AG04450 (cell line): ENCODE measurements at regions not wholly inside any gene's neighbourhood (a gene's known extent, or its start where the extent isn't known, plus 50 kb on each side); places are given as distances from the start of the nearest gene placed in this dataset.

Experiments
- CTCF ChIA-PET: fragments of 300-600, 350-600 bp; formaldehyde crosslinking; extraction: SDS; loops from one replicate; lab custom pipeline; 2022; ENCODE audit warnings: antibody characterized with exemption, inconsistent platforms; lab: Charles Lee
- POLR2A ChIA-PET: fragments of 350-600 bp; formaldehyde crosslinking; extraction: SDS; loops from one replicate; lab custom pipeline; 2021; ENCODE audit warnings: antibody characterized with exemption, inconsistent platforms; lab: Yijun Ruan, JAX
- DNase-seq: peaks from one replicate; pipeline ENCODE4 v3.0.0-alpha.2; 2011; ENCODE audit warnings: low read depth, low spot score
- H3K27ac ChIP-seq: one replicate; pipeline ENCODE4 v1.5.1; 2012; ENCODE audit warnings: low read depth, low read length, control low read depth
- H3K27me3 ChIP-seq: one replicate; pipeline ENCODE4 v1.6.0; 2012; ENCODE audit warnings: low read length; ENCODE audit not compliant: control insufficient read depth, insufficient read depth
- H3K4me3 ChIP-seq: 2 replicates; pipeline ENCODE4 v1.5.1; 2011; ENCODE audit warnings: mild to moderate bottlenecking, low read depth, low read length, control low read depth
- H3K9me3 ChIP-seq: 2 replicates; pipeline ENCODE4 v1.5.1; 2012; ENCODE audit warnings: low read length; ENCODE audit not compliant: control insufficient read depth, insufficient read depth
- CTCF ChIP-seq: IDR thresholded peaks from 2 replicates; pipeline ENCODE4 v1.5.1; 2011; ENCODE audit warnings: low read depth, low read length, control low read depth, inconsistent platforms

- DNase-seq = no peak
- ChIA-PET POLR2A (no interaction called here), CTCF (no interaction called here)
- H3K27me3 ChIP-seq = no peaks in the 10 kb centered on the region
- TF ChIP-seq CTCF = no peak
- H3K27ac ChIP-seq = no peak overlapping the region
- H3K4me3 ChIP-seq = no peak overlapping the region
- no peaks in the 10 kb centered on the region for H3K9me3 ChIP-seq
These were observed 383.4 kb upstream of the GBE1 start for GRCh38 chr3:82144811-82145210.

- no peak overlapping the region for H3K27ac ChIP-seq
- CTCF ChIA-PET = no interaction called here
- POLR2A ChIA-PET = no interaction called here
- H3K4me3 ChIP-seq = no peak overlapping the region
- DNase-seq = no peak
- H3K9me3 ChIP-seq = no peaks in the 10 kb centered on the region
- TF ChIP-seq CTCF = no peak
- no peaks in the 10 kb centered on the region for H3K27me3 ChIP-seq
These were observed 382.4 kb upstream of the GBE1 start for GRCh38 chr3:82143661-82144412.

GRCh38 chr3:82141592-82141991 is 380.1 kb upstream of the GBE1 start:
- TF ChIP-seq CTCF = no peak
- H3K27me3 ChIP-seq = no peaks in the 10 kb centered on the region
- no peak overlapping the region for H3K27ac ChIP-seq
- no peaks in the 10 kb centered on the region for H3K9me3 ChIP-seq
- ChIA-PET CTCF (no interaction called here), POLR2A (no interaction called here)
- H3K4me3 ChIP-seq = no peak overlapping the region
- no peak for DNase-seq

GRCh38 chr3:82137861-82138260 is 376.4 kb upstream of the GBE1 start:
- Histone ChIP-seq H3K27me3 (no peaks in the 10 kb centered on the region), H3K4me3 (no peak overlapping the region), H3K27ac (no peak overlapping the region), H3K9me3 (no peaks in the 10 kb centered on the region)
- ChIA-PET CTCF (interaction anchor here (1.2 to 1.6 kb wide), 2 partner anchors 648 to 719 kb away, joined by 4 read pairs; no protein-coding TSS in a partner anchor), POLR2A (no interaction called here)
- TF ChIP-seq CTCF = no peak
- DNase-seq = no peak

GRCh38 chr3:82137050-82137449 is 375.6 kb upstream of the GBE1 start:
- no peak for TF ChIP-seq CTCF
- ChIA-PET POLR2A (no interaction called here), CTCF (interaction anchor here (1.2 to 1.6 kb wide), 2 partner anchors 647 to 718 kb away, joined by 4 read pairs; no protein-coding TSS in a partner anchor)

More at GRCh38 chr3:82137050-82137449, 375.6 kb upstream of the GBE1 start:
- no peak overlapping the region for H3K4me3 ChIP-seq
- no peaks in the 10 kb centered on the region for H3K9me3 ChIP-seq
- DNase-seq = no peak
- H3K27ac ChIP-seq = no peak overlapping the region
- no peaks in the 10 kb centered on the region for H3K27me3 ChIP-seq
